T1000 (cell line): ENCODE measurements at regions not wholly inside any gene's neighbourhood (a gene's known extent, or its start where the extent isn't known, plus 50 kb on each side); places are given as distances from the start of the nearest gene placed in this dataset.
"Not testable (repeated sequence)": the region's sequence is repeated elsewhere in the genome, so short reads cannot be mapped to it uniquely, and the experiment has no call there.

Experiments used
- DNase-seq: peaks from one replicate; lab custom pipeline; 2025; ENCODE audit warnings: mixed read lengths; lab: John Stamatoyannopoulos, UW

- no peak for DNase-seq
Measured at GRCh38 chr2:11995456-11995855, 249.0 kb downstream of the LPIN1 start.

GRCh38 chr2:11996618-11997017 is 250.2 kb downstream of the LPIN1 start:
- no peak for DNase-seq

GRCh38 chr2:11997142-11997541 is 250.7 kb downstream of the LPIN1 start:
- DNase-seq: no peak

GRCh38 chr2:11998218-11998617 is 251.8 kb downstream of the LPIN1 start:
- DNase-seq: no peak

GRCh38 chr2:11998626-11999378 is 252.4 kb downstream of the LPIN1 start:
- DNase-seq: no peak

- DNase-seq: no peak
Measured at GRCh38 chr2:12001621-12002020, 255.2 kb downstream of the LPIN1 start.

GRCh38 chr2:12002215-12002614 is 255.8 kb downstream of the LPIN1 start:
- no peak for DNase-seq

- DNase-seq: no peak
Measured at GRCh38 chr2:12004713-12005112, 258.3 kb downstream of the LPIN1 start.

- DNase-seq: no peak
Measured at GRCh38 chr2:12005886-12006681, 259.7 kb downstream of the LPIN1 start.

- no peak for DNase-seq
Measured at GRCh38 chr2:12006850-12007249, 260.4 kb downstream of the LPIN1 start.

GRCh38 chr2:12007282-12007681 is 260.9 kb downstream of the LPIN1 start:
- DNase-seq: no peak

GRCh38 chr2:12008425-12009061 is 262.1 kb downstream of the LPIN1 start:
- DNase-seq: no peak

- DNase-seq: no peak
Measured at GRCh38 chr2:12009323-12009905, 263.0 kb downstream of the LPIN1 start.

GRCh38 chr2:12010059-12010458 is 263.6 kb downstream of the LPIN1 start:
- no peak for DNase-seq

GRCh38 chr2:12010779-12011178 is 264.3 kb downstream of the LPIN1 start:
- no peak for DNase-seq

- DNase-seq: no peak
Measured at GRCh38 chr2:12014088-12014960, 267.9 kb downstream of the LPIN1 start.

- no peak for DNase-seq
Measured at GRCh38 chr2:12017499-12018157, 271.2 kb downstream of the LPIN1 start.

GRCh38 chr2:12018726-12019125 is 272.3 kb downstream of the LPIN1 start:
- DNase-seq: not testable (repeated sequence)

GRCh38 chr2:12020833-12021469 is 274.5 kb downstream of the LPIN1 start:
- no peak for DNase-seq

- peak; percentile 50 for DNase-seq
Measured at GRCh38 chr2:12024197-12024907, 277.9 kb downstream of the LPIN1 start.
